ENCODE measurements at regions not wholly inside any gene's neighbourhood (a gene's known extent, or its start where the extent isn't known, plus 50 kb on each side); places are given as distances from the start of the nearest gene placed in this dataset.

GRCh38 chr2:153105829-153106578 lies 372.6 kb downstream of the RPRM start:
- Mint-ChIP-seq H3K9me3 (ENCODE audit: insufficient read depth) (no peaks in the 10 kb centered on the region), H3K4me1 (no peaks in the 10 kb centered on the region), H3K4me3 (no peak overlapping the region), H3K27me3 (no peaks in the 10 kb centered on the region), H3K27ac (no peak overlapping the region)
- H3K4me3 ChIP-seq (ENCODE audit: control extremely low read depth in 1 of 5, extremely low read depth in 1 of 5, insufficient read depth in 1 of 5, low read depth in 2 of 5, low read length in 4 of 5) = no peak overlapping the region
- ATAC-seq (ENCODE audit: low read depth) (no peak), DNase-seq (no peak)
- POLR2A ChIA-PET = no interaction called here
- no peak overlapping the region for H2AFZ ChIP-seq (ENCODE audit: insufficient read depth, low read depth, low read length, poor library complexity, severe bottlenecking)
- H3K4me2 ChIP-seq (replicated peaks; ENCODE audit: low read depth, low read length, poor library complexity, severe bottlenecking) = no peak overlapping the region
- H3K27me3 ChIP-seq (replicated peaks in 1 of 4; ENCODE audit: control extremely low read depth in 1 of 4, control insufficient read depth in 3 of 4, insufficient read depth in 4 of 4, low read length in 3 of 4) = no peaks in the 10 kb centered on the region
- WGBS (ENCODE audit: insufficient coverage) = no CpG with 5 or more reads among the region's 2 CpGs
- intact Hi-C loops (cut with micrococcal nuclease) = no loop called here
- no peaks in the 10 kb centered on the region for H3K9me3 ChIP-seq (ENCODE audit: control extremely low read depth in 1 of 3, control insufficient read depth in 2 of 3, insufficient read depth in 1 of 3, low read length in 2 of 3)
- no peak overlapping the region for H3K9ac ChIP-seq (ENCODE audit: low read length)
- CTCF ChIA-PET = no interaction called here
- H3K27ac ChIP-seq (ENCODE audit: low read length in 2 of 2) = no peak overlapping the region
- no peak for TF ChIP-seq EZH2 (IDR thresholded peaks at IDR 0.05; ENCODE audit: borderline replicate concordance, insufficient read depth, low read depth, low read length, poor library complexity, severe bottlenecking)
- TF ChIP-seq, protein P1, sequence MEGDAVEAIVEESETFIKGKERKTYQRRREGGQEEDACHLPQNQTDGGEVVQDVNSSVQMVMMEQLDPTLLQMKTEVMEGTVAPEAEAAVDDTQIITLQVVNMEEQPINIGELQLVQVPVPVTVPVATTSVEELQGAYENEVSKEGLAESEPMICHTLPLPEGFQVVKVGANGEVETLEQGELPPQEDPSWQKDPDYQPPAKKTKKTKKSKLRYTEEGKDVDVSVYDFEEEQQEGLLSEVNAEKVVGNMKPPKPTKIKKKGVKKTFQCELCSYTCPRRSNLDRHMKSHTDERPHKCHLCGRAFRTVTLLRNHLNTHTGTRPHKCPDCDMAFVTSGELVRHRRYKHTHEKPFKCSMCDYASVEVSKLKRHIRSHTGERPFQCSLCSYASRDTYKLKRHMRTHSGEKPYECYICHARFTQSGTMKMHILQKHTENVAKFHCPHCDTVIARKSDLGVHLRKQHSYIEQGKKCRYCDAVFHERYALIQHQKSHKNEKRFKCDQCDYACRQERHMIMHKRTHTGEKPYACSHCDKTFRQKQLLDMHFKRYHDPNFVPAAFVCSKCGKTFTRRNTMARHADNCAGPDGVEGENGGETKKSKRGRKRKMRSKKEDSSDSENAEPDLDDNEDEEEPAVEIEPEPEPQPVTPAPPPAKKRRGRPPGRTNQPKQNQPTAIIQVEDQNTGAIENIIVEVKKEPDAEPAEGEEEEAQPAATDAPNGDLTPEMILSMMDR (IDR thresholded peaks at IDR 0.05) = no peak
- no peaks in the 10 kb centered on the region for H3K36me3 ChIP-seq (replicated peaks in 1 of 2; ENCODE audit: control extremely low read depth in 1 of 2, control insufficient read depth in 1 of 2, extremely low read depth in 1 of 2, insufficient read depth in 2 of 2, low read length in 1 of 2)
- H4K20me1 ChIP-seq (ENCODE audit: control insufficient read depth, insufficient read depth, low read length, poor library complexity, severe bottlenecking) = no peaks in the 10 kb centered on the region
- H3K79me2 ChIP-seq (ENCODE audit: control insufficient read depth, insufficient read depth, low read length) = no peaks in the 10 kb centered on the region
- no peaks in the 10 kb centered on the region for H3K4me1 ChIP-seq (ENCODE audit: control insufficient read depth in 2 of 2, insufficient read depth in 2 of 2, low read length in 2 of 2)

DNA sequence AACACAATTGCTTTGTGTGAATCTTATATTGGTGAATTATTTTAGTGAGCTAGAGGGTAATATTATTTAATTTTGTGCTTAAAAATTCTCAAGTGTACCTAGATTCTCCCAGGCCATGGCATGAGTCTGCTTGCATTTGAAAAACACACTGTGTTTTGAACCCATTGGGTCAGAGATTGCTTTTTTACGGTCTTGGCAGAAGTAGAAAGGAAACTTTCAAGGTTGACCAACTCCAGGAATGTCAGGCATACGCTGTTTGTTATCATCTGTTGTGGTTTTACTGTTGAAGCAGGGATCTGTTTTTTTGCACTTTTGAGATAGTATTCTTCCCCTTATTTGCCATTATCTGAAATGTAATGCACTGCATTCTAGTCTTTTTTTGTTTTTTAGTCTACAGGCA lies 377.4 kb downstream of the RPRM start:
- whole genome bisulfite sequencing (ENCODE audit: insufficient coverage) = 31% methylated on average over 2 of the region's 2 CpGs
- H3K27ac Mint-ChIP-seq = no peak overlapping the region
- intact Hi-C loops (cut with micrococcal nuclease) = no loop called here
- ATAC-seq (ENCODE audit: low read depth) = no peak
- Histone ChIP-seq H2AFZ (ENCODE audit: insufficient read depth, low read depth, low read length, poor library complexity, severe bottlenecking) (no peak overlapping the region), H3K4me1 (ENCODE audit: control insufficient read depth in 2 of 2, insufficient read depth in 2 of 2, low read length in 2 of 2) (no peaks in the 10 kb centered on the region), H3K36me3 (replicated peaks in 1 of 2; ENCODE audit: control extremely low read depth in 1 of 2, control insufficient read depth in 1 of 2, extremely low read depth in 1 of 2, insufficient read depth in 2 of 2, low read length in 1 of 2) (no peaks in the 10 kb centered on the region), H3K4me3 (ENCODE audit: control extremely low read depth in 1 of 5, extremely low read depth in 1 of 5, insufficient read depth in 1 of 5, low read depth in 2 of 5, low read length in 4 of 5) (no peak overlapping the region), H3K4me2 (replicated peaks; ENCODE audit: low read depth, low read length, poor library complexity, severe bottlenecking) (no peak overlapping the region), H3K27ac (ENCODE audit: low read length in 2 of 2) (no peak overlapping the region), H3K79me2 (ENCODE audit: control insufficient read depth, insufficient read depth, low read length) (no peaks in the 10 kb centered on the region), H3K27me3 (replicated peaks in 1 of 4; ENCODE audit: control extremely low read depth in 1 of 4, control insufficient read depth in 3 of 4, insufficient read depth in 4 of 4, low read length in 3 of 4) (no peaks in the 10 kb centered on the region), H3K9ac (ENCODE audit: low read length) (no peak overlapping the region), H3K9me3 (ENCODE audit: control extremely low read depth in 1 of 3, control insufficient read depth in 2 of 3, insufficient read depth in 1 of 3, low read length in 2 of 3) (no peaks in the 10 kb centered on the region), H4K20me1 (ENCODE audit: control insufficient read depth, insufficient read depth, low read length, poor library complexity, severe bottlenecking) (no peaks in the 10 kb centered on the region)
- POLR2A ChIA-PET = no interaction called here
- TF ChIP-seq, protein P1 (IDR thresholded peaks at IDR 0.05) = no peak
- no peak for TF ChIP-seq EZH2 (IDR thresholded peaks at IDR 0.05; ENCODE audit: borderline replicate concordance, insufficient read depth, low read depth, low read length, poor library complexity, severe bottlenecking)
- CTCF ChIA-PET = no interaction called here
- no peak for DNase-seq
- H3K4me1 Mint-ChIP-seq = no peaks in the 10 kb centered on the region
- no peaks in the 10 kb centered on the region for H3K9me3 Mint-ChIP-seq (ENCODE audit: insufficient read depth)
- H3K4me3 Mint-ChIP-seq = no peak overlapping the region
- no peaks in the 10 kb centered on the region for H3K27me3 Mint-ChIP-seq
